DND-41 (cell line): ENCODE measurements at regions not wholly inside any gene's neighbourhood (a gene's known extent, or its start where the extent isn't known, plus 50 kb on each side); places are given as distances from the start of the nearest gene placed in this dataset.

ENCODE experiments used
- ATAC-seq: fragments of 200-7000 bp; cut with Tn5 transposase; 3 replicates; pipeline ENCODE4 v1.9.1; 2021; ENCODE audit warnings: low read depth; ENCODE audit not compliant: insufficient read depth
- DNase-seq: peaks from one replicate; pipeline ENCODE4 v3.0.0-alpha.2; 2020
- H2AFZ ChIP-seq: 2 replicates; pipeline ENCODE4 v1.6.0; 2012; ENCODE audit warnings: low read depth, low read length
- H3K27ac ChIP-seq: 2 replicates; pipeline ENCODE4 v1.5.1; 2012; ENCODE audit warnings: low read length, inconsistent platforms
- H3K27me3 ChIP-seq: fragments of 200-600 bp; sonication (generic); 2 replicates; pipeline ENCODE4 v1.6.0; 2012; ENCODE audit warnings: low read length, mild to moderate bottlenecking, inconsistent platforms; ENCODE audit not compliant: insufficient read depth, poor library complexity
- H3K36me3 ChIP-seq: 2 replicates; pipeline ENCODE4 v1.5.1; 2012; ENCODE audit warnings: low read length, inconsistent platforms; ENCODE audit not compliant: insufficient read depth
- H3K4me1 ChIP-seq: 2 replicates; pipeline ENCODE4 v1.5.1; 2012; ENCODE audit warnings: mild to moderate bottlenecking, low read length; ENCODE audit not compliant: insufficient read depth
- H3K4me2 ChIP-seq: 2 replicates; pipeline ENCODE4 v1.6.0; 2012; ENCODE audit warnings: mild to moderate bottlenecking, moderate library complexity, low read length, inconsistent platforms; ENCODE audit not compliant: insufficient read depth
- H3K4me3 ChIP-seq, 2 experiments: fragments of 200-600 bp in 1 of 2; shearing (Covaris generic) in 1 of 2; 2 replicates each; pipeline ENCODE4 v1.5.1; 2012 to 2016; ENCODE audit warnings: inconsistent platforms in 2 of 2, low read length in 2 of 2, mild to moderate bottlenecking in 2 of 2, low read depth in 1 of 2, moderate library complexity in 1 of 2
- H3K79me2 ChIP-seq: 2 replicates; pipeline ENCODE4 v1.6.0; 2012; ENCODE audit warnings: low read length, inconsistent platforms; ENCODE audit not compliant: insufficient read depth
- H3K9ac ChIP-seq: 2 replicates; pipeline ENCODE4 v1.6.0; 2012; ENCODE audit warnings: low read depth, mild to moderate bottlenecking, inconsistent platforms, low read length, moderate library complexity
- H3K9me3 ChIP-seq: 2 replicates; pipeline ENCODE4 v1.5.1; 2012; ENCODE audit warnings: low read length, moderate library complexity, mild to moderate bottlenecking, inconsistent platforms; ENCODE audit not compliant: insufficient read depth, severe bottlenecking
- H4K20me1 ChIP-seq: 2 replicates; pipeline ENCODE4 v1.6.0; 2012; ENCODE audit warnings: low read length; ENCODE audit not compliant: insufficient read depth
- EZH2 ChIP-seq: IDR thresholded peaks from 3 replicates; pipeline ENCODE4 v1.6.1; 2012; ENCODE audit warnings: borderline replicate concordance, low read depth, mild to moderate bottlenecking, moderate library complexity, low read length, inconsistent platforms; ENCODE audit not compliant: severe bottlenecking
- TF ChIP-seq, protein P1 (sequence below): IDR thresholded peaks from 2 replicates; pipeline ENCODE4 v1.5.1; 2012; ENCODE audit warnings: borderline replicate concordance, low read length, moderate library complexity, mild to moderate bottlenecking; ENCODE audit not compliant: poor library complexity, severe bottlenecking; ENCODE audit errors: extremely low read depth

DNA sequence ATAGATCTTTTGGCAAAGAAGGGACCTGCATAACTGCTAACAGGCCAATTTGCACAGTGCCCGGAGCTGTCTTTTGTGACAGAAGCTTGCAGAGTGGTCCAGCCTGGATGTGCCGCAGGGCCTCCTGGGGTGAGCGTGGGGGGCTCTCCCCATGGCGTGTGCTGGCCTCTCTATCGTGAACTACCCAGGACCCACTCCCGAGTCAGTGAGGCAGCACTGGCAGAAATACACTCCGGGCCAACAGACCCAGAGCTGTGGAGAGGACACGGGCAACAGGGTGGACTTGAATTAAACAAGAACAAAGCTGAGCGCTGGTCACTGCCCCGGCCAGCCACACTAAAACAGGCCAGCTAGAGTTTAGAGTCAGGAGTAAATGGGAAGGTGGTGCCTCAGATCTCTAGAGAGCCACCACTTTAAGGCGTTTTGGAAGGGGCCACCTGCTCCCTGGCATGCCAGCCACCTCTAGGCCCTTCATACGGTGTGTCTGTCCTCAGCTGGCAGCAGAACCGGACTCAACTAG, 152.1 kb downstream of the KLF13 start:
- TF ChIP-seq, protein P1, sequence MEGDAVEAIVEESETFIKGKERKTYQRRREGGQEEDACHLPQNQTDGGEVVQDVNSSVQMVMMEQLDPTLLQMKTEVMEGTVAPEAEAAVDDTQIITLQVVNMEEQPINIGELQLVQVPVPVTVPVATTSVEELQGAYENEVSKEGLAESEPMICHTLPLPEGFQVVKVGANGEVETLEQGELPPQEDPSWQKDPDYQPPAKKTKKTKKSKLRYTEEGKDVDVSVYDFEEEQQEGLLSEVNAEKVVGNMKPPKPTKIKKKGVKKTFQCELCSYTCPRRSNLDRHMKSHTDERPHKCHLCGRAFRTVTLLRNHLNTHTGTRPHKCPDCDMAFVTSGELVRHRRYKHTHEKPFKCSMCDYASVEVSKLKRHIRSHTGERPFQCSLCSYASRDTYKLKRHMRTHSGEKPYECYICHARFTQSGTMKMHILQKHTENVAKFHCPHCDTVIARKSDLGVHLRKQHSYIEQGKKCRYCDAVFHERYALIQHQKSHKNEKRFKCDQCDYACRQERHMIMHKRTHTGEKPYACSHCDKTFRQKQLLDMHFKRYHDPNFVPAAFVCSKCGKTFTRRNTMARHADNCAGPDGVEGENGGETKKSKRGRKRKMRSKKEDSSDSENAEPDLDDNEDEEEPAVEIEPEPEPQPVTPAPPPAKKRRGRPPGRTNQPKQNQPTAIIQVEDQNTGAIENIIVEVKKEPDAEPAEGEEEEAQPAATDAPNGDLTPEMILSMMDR, result no peak
- no peak for TF ChIP-seq EZH2
- no peaks in the 10 kb centered on the region for H3K27me3 ChIP-seq
- H3K36me3 ChIP-seq, result no peaks in the 10 kb centered on the region
- H3K4me1 ChIP-seq, result peaks cover 2% of the 10 kb centered on the region
- H2AFZ ChIP-seq, result no peak overlapping the region
- H3K9ac ChIP-seq, result no peak overlapping the region
- ATAC-seq (no peak), DNase-seq (no peak)
- H3K9me3 ChIP-seq, result no peaks in the 10 kb centered on the region
- H3K4me3 ChIP-seq, result no peak overlapping the region
- H3K27ac ChIP-seq, result no peak overlapping the region
- H3K4me2 ChIP-seq, result no peak overlapping the region
- no peaks in the 10 kb centered on the region for H4K20me1 ChIP-seq
- H3K79me2 ChIP-seq, result no peaks in the 10 kb centered on the region

DNA sequence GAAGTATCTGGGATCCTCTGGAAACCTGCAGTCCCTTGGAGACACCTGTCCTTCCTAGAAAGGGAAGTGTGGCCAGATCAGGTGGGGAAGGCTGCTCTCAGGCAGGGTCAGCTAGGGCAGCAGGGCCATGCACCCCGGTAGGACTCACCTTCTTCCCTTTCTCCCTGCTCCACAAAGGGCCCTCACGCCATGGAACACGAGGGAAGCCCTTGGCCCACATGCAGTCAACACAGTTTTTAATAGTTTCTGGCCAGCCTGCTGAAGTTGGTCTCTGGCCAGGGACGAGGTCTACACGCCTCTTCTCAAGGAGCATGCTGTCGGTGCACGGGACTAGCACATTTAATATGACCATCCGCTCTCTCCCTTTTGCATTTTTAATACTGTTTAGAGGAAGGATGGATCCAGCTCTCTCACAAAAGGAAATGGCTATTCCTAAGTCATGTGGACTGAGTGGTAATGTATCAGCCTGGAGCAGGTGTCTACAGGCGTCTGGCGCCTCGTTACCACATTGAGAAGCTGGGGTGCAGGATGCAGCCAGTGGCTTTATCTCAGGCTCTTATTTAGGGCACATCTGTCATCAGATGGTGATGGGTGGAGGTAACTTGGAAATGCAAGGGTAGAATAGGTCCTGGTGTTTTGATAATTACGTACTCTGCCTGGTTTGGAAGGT, 153.9 kb downstream of the KLF13 start:
- H3K4me1 ChIP-seq, result no peaks in the 10 kb centered on the region
- H3K36me3 ChIP-seq, result no peaks in the 10 kb centered on the region
- no peak overlapping the region for H3K4me3 ChIP-seq
- H3K9ac ChIP-seq, result no peak overlapping the region
- H3K27me3 ChIP-seq, result no peaks in the 10 kb centered on the region
- DNase-seq (no peak), ATAC-seq (peak; percentile 55; the same call in 2 of the 3 replicates)
- H3K9me3 ChIP-seq, result no peaks in the 10 kb centered on the region
- H2AFZ ChIP-seq, result no peak overlapping the region
- no peak for TF ChIP-seq EZH2
- H4K20me1 ChIP-seq, result no peaks in the 10 kb centered on the region
- H3K4me2 ChIP-seq, result no peak overlapping the region
- H3K27ac ChIP-seq, result no peak overlapping the region
- no peaks in the 10 kb centered on the region for H3K79me2 ChIP-seq

DNA sequence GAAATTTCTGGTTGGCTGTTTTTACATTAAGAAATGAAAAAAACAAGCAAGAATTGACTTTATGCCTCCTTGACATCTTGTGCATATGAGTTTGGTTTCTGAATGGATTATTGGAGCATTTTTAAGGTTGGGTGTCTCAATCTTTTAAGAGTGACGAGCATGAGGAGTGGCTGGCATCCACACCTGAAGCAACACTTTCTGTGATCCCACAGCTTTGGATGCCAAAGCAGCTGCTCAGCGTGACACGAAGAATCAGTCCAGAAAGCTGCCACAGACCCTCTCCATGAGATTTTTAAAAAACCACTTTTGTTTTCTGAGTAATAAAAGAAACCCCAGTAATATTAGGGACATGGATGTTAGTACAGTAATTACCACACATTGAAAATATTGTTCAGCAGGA, 154.5 kb downstream of the KLF13 start:
- no peaks in the 10 kb centered on the region for H3K79me2 ChIP-seq
- H3K4me1 ChIP-seq, result no peaks in the 10 kb centered on the region
- no peaks in the 10 kb centered on the region for H3K9me3 ChIP-seq
- no peak for ATAC-seq
- H3K4me3 ChIP-seq, result no peak overlapping the region
- H3K9ac ChIP-seq, result no peak overlapping the region
- no peaks in the 10 kb centered on the region for H3K27me3 ChIP-seq
- no peak overlapping the region for H3K4me2 ChIP-seq
- TF ChIP-seq EZH2, result no peak
- TF ChIP-seq, protein P1, result no peak
- no peak overlapping the region for H3K27ac ChIP-seq
- H2AFZ ChIP-seq, result no peak overlapping the region
- H3K36me3 ChIP-seq, result no peaks in the 10 kb centered on the region
- DNase-seq, result no peak
- no peaks in the 10 kb centered on the region for H4K20me1 ChIP-seq

DNA sequence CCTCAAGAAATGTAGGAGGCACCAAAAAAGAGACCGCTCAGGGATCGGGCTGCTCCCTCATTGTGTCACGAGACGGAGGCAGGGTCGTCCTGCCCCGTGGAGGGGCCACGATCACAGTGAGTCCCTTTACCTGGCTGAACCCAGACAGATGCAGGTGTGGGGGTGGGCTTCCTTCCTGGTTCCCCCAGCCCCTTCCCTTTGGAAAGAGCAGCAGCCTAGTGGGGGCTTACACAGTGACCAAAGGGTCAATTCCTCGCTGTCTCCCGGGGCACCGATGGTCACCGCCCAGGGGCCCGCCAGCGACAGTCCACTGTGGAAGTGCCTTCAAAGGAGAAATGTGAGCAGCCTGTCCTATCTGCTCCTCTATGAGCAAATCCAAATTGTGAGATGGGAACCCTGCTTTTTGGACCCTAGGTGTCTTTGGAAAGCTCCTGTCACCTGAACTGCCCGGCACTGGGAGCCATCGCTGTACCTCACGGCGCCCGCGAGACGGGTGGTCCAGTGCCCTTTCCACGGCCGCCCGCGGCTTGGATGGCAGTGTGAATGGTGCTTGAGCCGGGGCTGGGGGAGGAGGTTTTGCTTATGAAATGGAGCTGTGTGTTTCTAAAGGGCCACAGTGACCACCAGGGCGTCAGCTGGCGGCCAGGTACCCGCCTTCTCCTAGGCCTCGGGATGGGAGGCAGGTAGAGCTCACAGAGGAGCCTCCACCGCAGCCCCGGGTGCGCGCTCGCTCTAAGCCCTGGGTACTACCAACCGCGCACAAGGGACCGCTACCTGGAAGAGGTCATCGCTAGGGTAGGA, 155.7 kb downstream of the KLF13 start:
- TF ChIP-seq, protein P1, result no peak
- TF ChIP-seq EZH2, result no peak
- H3K9me3 ChIP-seq, result no peaks in the 10 kb centered on the region
- DNase-seq, result no peak
- H3K4me2 ChIP-seq, result no peak overlapping the region
- no peak overlapping the region for H2AFZ ChIP-seq
- ATAC-seq, result no peak
- H3K36me3 ChIP-seq, result no peaks in the 10 kb centered on the region
- H3K27ac ChIP-seq, result no peak overlapping the region
- H4K20me1 ChIP-seq, result no peaks in the 10 kb centered on the region
- no peaks in the 10 kb centered on the region for H3K4me1 ChIP-seq
- no peaks in the 10 kb centered on the region for H3K79me2 ChIP-seq
- H3K4me3 ChIP-seq, result no peak overlapping the region
- H3K27me3 ChIP-seq, result no peaks in the 10 kb centered on the region
- no peak overlapping the region for H3K9ac ChIP-seq
